GM12878 (cell line): ENCODE measurements at regions not wholly inside any gene's neighbourhood (a gene's known extent, or its start where the extent isn't known, plus 50 kb on each side); places are given as distances from the start of the nearest gene placed in this dataset.

Experiments used
- ATAC-seq: fragments of 200-7000 bp; cut with Tn5 transposase; 3 replicates; pipeline ENCODE4 v1.9.1; 2020; ENCODE audit warnings: mild to moderate bottlenecking, moderate library complexity
- BruUV-seq: library from RNA; stranded (reverse); fragments of 400-500 nt; replicated peaks from 2 replicates; lab custom pipeline; 2021; lab: Mats Ljungman, UMichigan
- CTCF ChIA-PET: fragments of 300-600 bp; sonication (Branson Sonifier 250); formaldehyde crosslinking; extraction: SDS; loops from one replicate; lab custom pipeline; 2021; ENCODE audit warnings: inconsistent platforms; lab: Yijun Ruan, JAX
- POLR2A ChIA-PET: fragments of 350-600 bp; formaldehyde crosslinking; extraction: SDS; loops from one replicate; lab custom pipeline; 2021; ENCODE audit warnings: inconsistent platforms; lab: Charles Lee
- RAD21 ChIA-PET: fragments of 300-600 bp; sonication (Branson Sonifier 250); formaldehyde crosslinking; loops from one replicate; lab custom pipeline; 2023; ENCODE audit warnings: antibody characterized with exemption; ENCODE audit not compliant: unreplicated experiment; lab: Charles Lee
- SMC1A ChIA-PET: fragments of 300-600 bp; sonication (Branson Sonifier 250); formaldehyde crosslinking; loops from one replicate; lab custom pipeline; 2023; ENCODE audit not compliant: unreplicated experiment, uncharacterized antibody; lab: Charles Lee
- DNase-seq: peaks from one replicate; pipeline ENCODE4 v3.0.0-alpha.2; 2011; ENCODE audit warnings: low read depth, low spot score
- FAIRE-seq: peaks from 3 replicates; lab custom pipeline; 2011; peaks lifted over from hg19 to GRCh38; lab: Jason Lieb, UNC
- H2AFZ ChIP-seq: 2 replicates; pipeline ENCODE4 v1.6.0; 2011; ENCODE audit warnings: low read depth, low read length, control low read depth; ENCODE audit not compliant: control insufficient read depth
- H3K27ac ChIP-seq: 2 replicates; pipeline ENCODE4 v1.5.1; 2011; ENCODE audit warnings: control low read depth; ENCODE audit not compliant: control insufficient read depth, insufficient read depth
- H3K27me3 ChIP-seq, 2 experiments: replicated peaks in 1 of 2; 2 replicates each; pipeline versions ENCODE4 v1.6.0 to v1.6.1; 2011; ENCODE audit warnings: low read length in 1 of 2; ENCODE audit not compliant: control insufficient read depth in 2 of 2, insufficient read depth in 2 of 2
- H3K36me3 ChIP-seq, 2 experiments: 2 replicates each; pipeline ENCODE4 v1.5.1; 2011; ENCODE audit warnings: low read length in 1 of 2; ENCODE audit not compliant: control insufficient read depth in 2 of 2, insufficient read depth in 2 of 2
- H3K4me1 ChIP-seq: 2 replicates; pipeline ENCODE4 v1.6.1; 2011; ENCODE audit warnings: mild to moderate bottlenecking, low read length, moderate library complexity, mixed read lengths; ENCODE audit not compliant: control insufficient read depth, insufficient read depth
- H3K4me2 ChIP-seq: 2 replicates; pipeline ENCODE4 v1.6.0; 2011; ENCODE audit warnings: control low read depth; ENCODE audit not compliant: control insufficient read depth, insufficient read depth
- H3K4me3 ChIP-seq: fragments of 200-600 bp; sonication (generic); 2 replicates; pipeline ENCODE4 v1.5.1; 2016
- H3K79me2 ChIP-seq: 2 replicates; pipeline ENCODE4 v1.6.0; 2011; ENCODE audit warnings: low read length; ENCODE audit not compliant: control insufficient read depth, insufficient read depth
- H3K9ac ChIP-seq: 2 replicates; pipeline ENCODE4 v1.8.0; 2011; ENCODE audit warnings: low read length, control low read depth, mixed read lengths; ENCODE audit not compliant: control insufficient read depth, insufficient read depth
- H3K9me3 ChIP-seq: replicated peaks from 3 replicates; pipeline ENCODE4 v1.5.1; 2011; ENCODE audit warnings: mild to moderate bottlenecking, low read length; ENCODE audit not compliant: control insufficient read depth, insufficient read depth
- H4K20me1 ChIP-seq: 2 replicates; pipeline ENCODE4 v1.6.0; 2011; ENCODE audit not compliant: control insufficient read depth, insufficient read depth
- CREB1 ChIP-seq: IDR thresholded peaks from 2 replicates; pipeline ENCODE4 v1.6.1; 2012; ENCODE audit warnings: low read depth, mild to moderate bottlenecking, inconsistent platforms
- FOXM1 ChIP-seq: IDR thresholded peaks from 2 replicates; pipeline ENCODE4 v1.6.1; 2012; ENCODE audit warnings: low read depth, mild to moderate bottlenecking, inconsistent platforms, low read length, moderate library complexity
- HCFC1 ChIP-seq: fragments of 150-350 bp; IDR thresholded peaks from 2 replicates; pipeline ENCODE4 v1.6.1; 2014; ENCODE audit warnings: low read length
- IKZF2 ChIP-seq, 2 experiments: fragments of 450-650 bp; IDR thresholded peaks; 2 replicates each; pipeline ENCODE4 v1.6.1; 2017; ENCODE audit warnings: mild to moderate bottlenecking in 2 of 2, moderate library complexity in 2 of 2
- NR2C2 ChIP-seq: IDR thresholded peaks from 2 replicates; pipeline ENCODE4 v1.6.1; 2011; ENCODE audit warnings: borderline replicate concordance, low read depth; ENCODE audit not compliant: control insufficient read depth, insufficient read length
- POLR2A ChIP-seq: IDR thresholded peaks from 2 replicates; pipeline ENCODE4 v1.6.1; 2011; ENCODE audit warnings: low read depth, mild to moderate bottlenecking, low read length
- RFX5 ChIP-seq: IDR thresholded peaks from 2 replicates; pipeline ENCODE4 v1.6.1; 2011; ENCODE audit warnings: low read depth, low read length, improper control_type of control experiment
- SKIL ChIP-seq: fragments of 450-650 bp; IDR thresholded peaks from 2 replicates; pipeline ENCODE4 v1.6.1; 2017; ENCODE audit warnings: mild to moderate bottlenecking, low read depth, inconsistent platforms; ENCODE audit not compliant: poor library complexity, severe bottlenecking
- TCF7 ChIP-seq: IDR thresholded peaks from 2 replicates; pipeline ENCODE4 v1.6.1; 2014; ENCODE audit warnings: antibody characterized with exemption, borderline replicate concordance
- WGBS: methylation state at CpG from one replicate; pipeline ENCODE4 v1.1.6; 2016; ENCODE audit warnings: low lambda C conversion rate; ENCODE audit not compliant: insufficient replicate concordance, insufficient coverage; ENCODE audit errors: missing lambda C conversion rate; 5-methylcytosine and 5-hydroxymethylcytosine counted together
- in situ Hi-C: fragments of 300-500 bp; cut with MboI; formaldehyde crosslinking; loops from 9 replicates; pipeline ENCODE4 v1.14.3; 2018; ENCODE audit warnings: mixed read lengths
- intact Hi-C: fragments of 100-400 bp; cut with micrococcal nuclease; formaldehyde crosslinking; loops from one replicate; pipeline ENCODE4 v1.14.2; 2022; ENCODE audit not compliant: unreplicated experiment

DNA sequence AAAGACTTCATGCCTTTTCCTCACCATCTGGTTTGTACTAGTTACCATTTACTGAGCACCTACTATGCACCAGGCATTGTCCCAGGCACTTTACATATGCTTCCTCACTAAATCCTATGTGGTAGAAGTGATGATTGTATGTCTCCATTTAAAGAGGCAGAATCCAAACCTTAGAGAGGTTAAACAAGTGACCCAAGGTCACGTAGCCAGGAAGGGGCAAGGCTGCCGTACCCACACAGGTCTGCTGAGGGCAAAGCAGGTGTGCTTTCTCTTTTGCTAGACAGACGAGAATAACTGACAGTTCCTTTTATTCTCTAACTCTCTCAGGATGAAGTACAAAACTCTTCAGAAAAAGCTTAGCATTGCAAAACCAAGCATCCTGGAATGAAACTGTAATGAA lies 235.2 kb upstream of the SRRM4 start:
- H3K27me3 ChIP-seq = no peaks in the 10 kb centered on the region; a peak in 1 of 4 replicates
- no peak overlapping the region for H2AFZ ChIP-seq
- no peaks in the 10 kb centered on the region for H3K4me1 ChIP-seq
- BruUV-seq = no TSS peak
- ChIA-PET SMC1A (no interaction called here), POLR2A (no interaction called here), CTCF (no interaction called here), RAD21 (no interaction called here)
- ATAC-seq (no peak), DNase-seq (no peak), FAIRE-seq (no peak)
- H3K9me3 ChIP-seq = no peaks in the 10 kb centered on the region; the same call in 2 of the 3 replicates
- H3K9ac ChIP-seq = no peak overlapping the region
- no peak overlapping the region for H3K27ac ChIP-seq
- H3K4me2 ChIP-seq = no peak overlapping the region
- TF ChIP-seq TCF7 = no peak
- no peaks in the 10 kb centered on the region for H4K20me1 ChIP-seq
- H3K4me3 ChIP-seq = no peak overlapping the region
- no peaks in the 10 kb centered on the region for H3K79me2 ChIP-seq
- H3K36me3 ChIP-seq = no peaks in the 10 kb centered on the region
- intact Hi-C loops (no loop called here), in situ Hi-C loops (no loop called here)
- WGBS = 0% methylated on average over 3 of the region's 3 CpGs

- FAIRE-seq = no peak
- ChIA-PET POLR2A (no interaction called here), RAD21 (no interaction called here), CTCF (no interaction called here), SMC1A (no interaction called here)
- Histone ChIP-seq H3K4me1 (no peaks in the 10 kb centered on the region), H3K27me3 (no peaks in the 10 kb centered on the region), H3K9ac (no peak overlapping the region), H3K79me2 (no peaks in the 10 kb centered on the region), H3K27ac (no peak overlapping the region), H3K36me3 (no peaks in the 10 kb centered on the region), H2AFZ (no peak overlapping the region), H3K9me3 (no peaks in the 10 kb centered on the region; the same call in 2 of the 3 replicates), H3K4me2 (no peak overlapping the region), H3K4me3 (no peak overlapping the region), H4K20me1 (no peaks in the 10 kb centered on the region)
- BruUV-seq = no TSS peak
- intact Hi-C loops = no loop called here
- no peak for TF ChIP-seq FOXM1
- TF ChIP-seq POLR2A = no peak
- no peak for TF ChIP-seq CREB1
- TF ChIP-seq HCFC1 = no peak
- no peak for TF ChIP-seq RFX5
- TF ChIP-seq SKIL = no peak
- TF ChIP-seq NR2C2 = no peak
- TF ChIP-seq IKZF2 (IDR thresholded peaks at IDR 0.05) = no peak
- WGBS = 3% methylated on average over 2 of the region's 2 CpGs
- ATAC-seq = no peak
- in situ Hi-C loops = no loop called here
- DNase-seq = no peak
These were observed 234.4 kb upstream of the SRRM4 start for GRCh38 chr12:118746960-118747359.
